ENCODE measurements at regions not wholly inside any gene's neighbourhood (a gene's known extent, or its start where the extent isn't known, plus 50 kb on each side); places are given as distances from the start of the nearest gene placed in this dataset.
A peak's percentile ranks its signal among the peaks of the same experiment; 100 is the strongest.

GRCh38 chr9:109558718-109559151 lies 60.6 kb upstream of the PTPN3 start:
- intact Hi-C loops (cut with micrococcal nuclease): no loop called here
- Histone ChIP-seq H3K27ac (replicated peaks) (no peak overlapping the region), H3K36me3 (no peaks in the 10 kb centered on the region), H3K4me3 (no peak overlapping the region), H3K9me3 (replicated peaks) (no peaks in the 10 kb centered on the region), H3K27me3 (ENCODE audit: low read depth) (no peaks in the 10 kb centered on the region), H3K4me1 (peaks cover 4% of the 10 kb centered on the region)
- no peak for DNase-seq
- no peak for TF ChIP-seq CTCF (IDR thresholded peaks at IDR 0.05; ENCODE audit: borderline replicate concordance)

GRCh38 chr9:109560470-109561132 lies 62.5 kb upstream of the PTPN3 start:
- no peaks in the 10 kb centered on the region for H3K36me3 ChIP-seq
- intact Hi-C loops (cut with micrococcal nuclease): no loop called here
- TF ChIP-seq CTCF (IDR thresholded peaks at IDR 0.05; ENCODE audit: borderline replicate concordance): peak; percentile 32
- peak overlapping the region; percentile 76 for H3K27ac ChIP-seq (replicated peaks)
- no peaks in the 10 kb centered on the region for H3K9me3 ChIP-seq (replicated peaks)
- peak; percentile 23 for DNase-seq
- H3K4me3 ChIP-seq: no peak overlapping the region
- peaks cover 4% of the 10 kb centered on the region for H3K27me3 ChIP-seq (ENCODE audit: low read depth)
- H3K4me1 ChIP-seq: peaks cover 4% of the 10 kb centered on the region

- DNase-seq: no peak
- peaks cover 9% of the 10 kb centered on the region for H3K27me3 ChIP-seq (ENCODE audit: low read depth)
- peak overlapping the region; percentile 76 for H3K27ac ChIP-seq (replicated peaks)
- H3K4me1 ChIP-seq: peaks cover 4% of the 10 kb centered on the region
- intact Hi-C loops (cut with micrococcal nuclease): no loop called here
- H3K9me3 ChIP-seq (replicated peaks): no peaks in the 10 kb centered on the region
- no peak overlapping the region for H3K4me3 ChIP-seq
- TF ChIP-seq CTCF (IDR thresholded peaks at IDR 0.05; ENCODE audit: borderline replicate concordance): no peak
- H3K36me3 ChIP-seq: no peaks in the 10 kb centered on the region
Measured at GRCh38 chr9:109561137-109561536, 63.0 kb upstream of the PTPN3 start.

GRCh38 chr9:109568089-109568488 lies 70.0 kb upstream of the PTPN3 start:
- H3K4me3 ChIP-seq: no peak overlapping the region
- DNase-seq: no peak
- H3K9me3 ChIP-seq (replicated peaks): peaks cover 7% of the 10 kb centered on the region
- H3K27me3 ChIP-seq (ENCODE audit: low read depth): peaks cover 20% of the 10 kb centered on the region
- no peaks in the 10 kb centered on the region for H3K36me3 ChIP-seq
- H3K4me1 ChIP-seq: peaks cover 6% of the 10 kb centered on the region
- TF ChIP-seq CTCF (IDR thresholded peaks at IDR 0.05; ENCODE audit: borderline replicate concordance): no peak
- no peak overlapping the region for H3K27ac ChIP-seq (replicated peaks)
- intact Hi-C loops (cut with micrococcal nuclease): no loop called here

- Histone ChIP-seq H3K4me3 (no peak overlapping the region), H3K4me1 (peaks cover 6% of the 10 kb centered on the region), H3K9me3 (replicated peaks) (peaks cover 7% of the 10 kb centered on the region), H3K36me3 (no peaks in the 10 kb centered on the region), H3K27me3 (ENCODE audit: low read depth) (peaks cover 20% of the 10 kb centered on the region), H3K27ac (replicated peaks) (peak overlapping the region; percentile 49)
- intact Hi-C loops (cut with micrococcal nuclease): no loop called here
- no peak for TF ChIP-seq CTCF (IDR thresholded peaks at IDR 0.05; ENCODE audit: borderline replicate concordance)
- DNase-seq: peak; percentile 62
Measured at GRCh38 chr9:109568568-109569210, 70.6 kb upstream of the PTPN3 start.
